HG03558 (cell line): ENCODE measurements at regions not wholly inside any gene's neighbourhood (a gene's known extent, or its start where the extent isn't known, plus 50 kb on each side); places are given as distances from the start of the nearest gene placed in this dataset.
"Not testable (repeated sequence)": the region's sequence is repeated elsewhere in the genome, so short reads cannot be mapped to it uniquely, and the experiment has no call there.

Source experiments
- ATAC-seq: cut with Tn5 transposase; IDR thresholded peaks from one replicate; pipeline ENCODE4 v1.9.1; 2021; ENCODE audit warnings: moderate number of reproducible peaks; ENCODE audit not compliant: unreplicated experiment; ENCODE audit errors: extremely low read depth

DNA sequence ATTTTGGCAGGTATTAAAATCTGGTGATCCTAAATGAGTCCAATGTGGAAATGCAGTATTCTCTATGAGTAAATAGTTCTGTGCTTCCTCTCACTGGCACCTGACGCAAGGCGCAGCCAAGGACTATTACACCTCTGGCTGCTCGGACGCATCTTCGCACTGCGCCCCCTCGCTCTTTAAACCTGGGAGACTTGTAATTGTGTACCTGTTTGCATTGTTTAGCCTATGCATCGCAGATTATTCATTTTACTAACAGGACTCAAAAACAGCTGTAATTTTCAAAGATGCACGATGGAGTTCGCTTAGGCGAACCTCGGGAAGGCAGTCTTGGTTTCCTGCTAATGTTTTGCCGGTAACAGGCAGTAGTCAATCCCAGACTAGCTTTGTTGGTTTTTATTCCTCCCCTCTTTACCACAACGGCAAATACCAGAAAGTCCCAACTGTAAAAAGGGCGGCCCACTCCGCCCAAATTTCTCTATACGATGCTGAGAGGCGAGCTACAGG is 113.2 kb downstream of the KCNRG start:
- no peak for ATAC-seq

DNA sequence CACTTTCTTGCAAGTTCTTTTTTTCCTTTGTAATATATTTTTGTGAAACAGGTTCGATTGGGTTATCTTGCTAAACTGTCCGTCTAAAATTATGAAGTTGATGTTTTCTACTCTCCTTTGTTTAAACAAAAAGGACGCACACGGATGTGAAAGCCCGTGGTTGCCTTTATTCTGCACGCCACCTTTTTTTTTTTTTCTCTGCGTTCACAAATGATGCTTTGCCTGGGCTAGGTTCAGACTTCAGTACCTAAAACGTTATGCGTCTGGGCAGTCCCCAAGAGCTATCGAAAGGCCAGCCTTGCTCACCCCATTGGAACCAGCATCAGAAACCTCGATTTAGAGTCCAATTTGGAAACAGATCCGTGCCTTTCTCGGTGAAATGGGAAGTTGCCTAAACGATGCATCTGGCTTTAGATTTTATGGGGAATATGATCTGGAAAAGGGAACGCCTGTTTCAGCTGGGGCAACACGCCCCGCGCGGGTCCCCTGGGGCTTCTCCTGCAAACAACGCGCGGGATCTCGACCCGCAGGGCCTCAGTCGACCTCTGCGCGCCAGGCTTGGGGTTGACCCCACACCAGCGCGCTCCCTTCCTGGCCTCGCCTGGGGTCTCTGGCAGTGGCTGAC is 113.9 kb downstream of the KCNRG start:
- ATAC-seq = no peak

DNA sequence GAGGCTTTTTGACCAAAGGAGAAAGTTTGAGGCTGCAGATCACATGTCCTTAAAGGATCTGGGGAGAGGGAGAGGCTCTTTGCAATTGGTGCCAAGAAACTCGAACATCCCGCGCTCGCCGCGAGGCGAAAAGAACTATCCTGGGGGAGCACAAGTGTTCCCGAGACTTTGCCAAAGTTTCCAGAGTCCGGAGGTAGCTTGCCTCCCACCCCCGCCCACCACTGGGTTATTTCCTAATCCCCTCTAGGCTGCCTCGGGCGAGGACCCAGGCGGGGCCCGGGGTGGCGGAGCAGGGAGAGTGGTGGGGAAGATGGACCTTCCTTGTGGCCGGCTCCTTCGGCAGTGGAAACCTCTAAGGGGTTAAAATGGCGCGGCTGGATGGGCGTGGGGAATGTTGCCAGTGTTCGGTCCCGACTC is 114.5 kb downstream of the KCNRG start:
- ATAC-seq = no peak

DNA sequence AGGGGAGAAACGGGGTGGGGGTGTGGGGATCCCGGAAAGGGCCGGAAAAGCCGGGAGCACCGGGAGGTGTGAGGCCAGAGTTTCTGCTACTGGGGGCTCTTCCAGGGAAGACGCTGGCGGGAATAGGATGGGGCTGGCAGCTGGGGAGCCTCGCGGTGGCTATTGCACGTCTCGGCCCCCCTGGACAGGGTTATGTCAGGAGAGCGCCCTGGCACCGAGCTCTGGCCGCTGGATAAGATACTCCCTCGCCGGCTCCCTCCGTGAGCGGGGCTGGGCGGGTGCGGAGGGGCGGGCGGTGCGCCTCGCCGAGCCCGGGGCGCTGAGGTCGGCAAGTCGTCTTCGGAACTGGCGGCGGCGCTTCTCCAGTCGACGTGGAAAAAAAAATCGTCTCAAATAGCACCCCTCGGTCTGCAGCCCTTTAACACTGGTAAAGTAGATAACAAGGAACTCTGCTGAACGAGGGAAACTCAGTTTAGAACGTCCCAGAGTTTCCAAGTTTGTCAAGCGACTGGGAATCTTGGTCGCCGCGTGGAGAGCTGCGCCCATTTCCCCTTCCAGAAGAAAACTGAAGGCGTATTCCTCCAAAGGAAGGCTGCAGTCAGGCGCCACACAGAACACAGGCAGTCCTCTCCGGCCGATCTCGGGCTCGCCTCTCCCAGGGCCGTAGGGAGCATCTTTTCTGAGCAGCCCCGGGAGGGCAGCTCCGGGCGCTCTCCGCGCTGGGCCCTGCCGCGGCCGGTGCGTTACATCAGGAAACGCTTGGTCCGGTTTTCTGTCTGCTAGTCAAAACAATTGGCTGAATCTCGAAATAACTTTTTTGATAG is 115.1 kb downstream of the KCNRG start:
- ATAC-seq = no peak

DNA sequence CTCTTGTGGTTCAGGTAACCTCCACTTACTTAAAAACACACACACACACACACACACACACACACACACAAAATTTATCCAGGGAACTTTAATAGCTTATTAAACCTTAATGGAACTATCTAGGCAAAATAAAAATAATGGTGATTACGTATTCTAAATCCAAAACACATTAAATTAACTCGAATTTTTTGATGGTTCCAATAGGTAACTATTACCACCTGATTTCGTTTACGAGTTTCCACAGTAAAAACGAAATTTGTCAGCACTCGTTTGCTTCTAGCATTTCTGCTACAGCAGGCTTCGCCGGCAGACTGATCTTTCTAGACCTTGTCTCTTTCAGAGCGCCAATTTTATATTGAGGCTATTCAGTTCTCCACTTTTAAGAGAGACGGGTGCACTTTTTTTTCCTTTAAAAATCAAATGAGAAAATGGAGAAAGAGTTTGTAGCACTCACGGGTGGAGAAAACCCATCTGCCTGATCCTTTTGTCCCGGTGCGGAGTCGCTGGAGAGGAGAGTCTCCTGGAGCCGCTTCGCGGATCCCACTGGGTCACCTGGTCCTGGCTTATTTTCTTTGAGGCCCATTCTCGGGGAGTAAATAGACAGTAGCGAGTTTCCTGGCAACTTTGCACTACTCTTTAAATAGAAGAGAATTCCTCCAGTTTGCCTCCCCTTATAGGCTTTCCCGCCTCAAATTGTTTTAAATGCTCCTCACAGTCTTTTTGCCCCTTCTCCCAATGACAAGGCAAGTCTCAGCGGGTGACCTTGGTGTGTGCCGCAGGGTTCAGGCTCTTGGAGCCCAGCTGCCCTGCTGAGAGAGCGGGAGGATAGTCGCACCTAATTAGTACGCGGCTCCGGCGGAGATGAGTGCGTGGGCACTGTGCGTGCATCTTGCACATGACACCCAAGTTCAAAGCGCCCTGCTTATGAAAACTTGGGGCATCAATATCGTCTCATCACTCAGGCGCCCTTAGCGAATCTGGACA is 117.0 kb downstream of the KCNRG start:
- ATAC-seq = no peak

DNA sequence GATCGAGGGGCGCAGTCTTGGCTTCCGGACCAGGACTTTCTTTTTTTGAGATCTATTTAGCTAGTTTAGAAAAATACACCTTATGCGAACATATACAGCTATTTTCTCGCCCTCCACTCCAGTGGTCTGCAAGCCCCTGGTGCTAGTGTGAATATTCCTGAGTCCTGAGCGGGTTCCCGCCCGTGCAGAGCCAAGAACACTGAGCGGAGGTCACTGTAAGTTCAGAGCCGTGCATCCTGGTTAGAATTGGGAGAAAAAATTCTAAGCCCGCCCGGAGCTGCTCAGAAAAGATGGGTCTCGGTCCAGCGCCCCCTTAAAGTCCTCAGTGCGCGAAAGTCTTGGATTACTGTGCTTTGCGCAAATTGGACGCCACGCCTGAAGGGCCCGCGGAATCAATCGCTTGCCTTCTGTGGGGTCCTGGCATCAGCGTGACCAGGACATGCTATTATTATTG is 117.7 kb downstream of the KCNRG start:
- no peak for ATAC-seq

DNA sequence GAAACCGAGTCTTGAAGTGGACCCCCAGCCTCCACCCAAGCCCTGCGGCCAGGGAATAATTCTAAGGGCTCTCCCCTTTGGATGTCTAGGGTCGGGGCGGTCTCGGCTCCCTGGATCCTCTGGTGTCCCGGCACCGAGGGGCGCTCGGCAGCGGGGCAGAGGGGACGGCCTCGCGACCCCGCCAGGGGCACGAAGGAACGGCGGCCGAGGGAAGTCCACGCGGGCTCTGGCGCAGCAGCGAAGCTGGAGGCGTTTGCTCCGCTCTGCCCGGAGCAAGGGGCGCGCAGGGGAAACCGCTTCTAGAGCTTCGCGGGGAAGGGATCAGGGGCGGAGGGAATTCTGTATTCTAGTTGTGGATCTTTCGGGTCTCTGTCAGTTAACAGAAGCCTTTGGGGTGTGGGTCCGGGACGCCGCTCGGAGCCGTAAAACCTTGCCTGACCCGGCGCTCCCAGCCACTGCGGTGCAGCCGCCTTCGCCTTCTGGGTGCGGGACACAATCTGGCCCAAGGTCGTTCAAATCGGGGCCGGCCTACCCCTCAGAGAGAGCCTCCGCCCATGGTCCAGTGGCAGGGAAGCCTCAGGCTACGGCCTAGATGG is 118.2 kb downstream of the KCNRG start:
- no peak for ATAC-seq

DNA sequence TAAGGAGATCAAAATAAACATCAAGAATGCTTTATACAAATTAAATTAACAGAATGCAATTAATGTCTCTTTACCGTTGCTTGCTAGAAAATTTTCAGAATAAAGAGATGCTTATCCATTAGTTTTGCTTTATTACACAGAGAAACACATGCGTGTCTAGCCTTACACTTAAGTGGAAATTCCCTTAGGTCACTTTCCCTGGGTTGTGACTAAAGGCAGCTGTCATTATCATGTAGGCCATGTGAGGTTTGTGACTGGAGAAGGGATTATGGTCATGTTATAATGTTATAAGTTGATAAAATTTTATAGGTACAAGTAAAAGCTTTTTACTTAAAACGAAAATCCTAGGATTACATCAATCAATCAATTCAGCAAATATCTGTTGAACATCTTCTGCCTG is 121.0 kb downstream of the KCNRG start:
- no peak for ATAC-seq

DNA sequence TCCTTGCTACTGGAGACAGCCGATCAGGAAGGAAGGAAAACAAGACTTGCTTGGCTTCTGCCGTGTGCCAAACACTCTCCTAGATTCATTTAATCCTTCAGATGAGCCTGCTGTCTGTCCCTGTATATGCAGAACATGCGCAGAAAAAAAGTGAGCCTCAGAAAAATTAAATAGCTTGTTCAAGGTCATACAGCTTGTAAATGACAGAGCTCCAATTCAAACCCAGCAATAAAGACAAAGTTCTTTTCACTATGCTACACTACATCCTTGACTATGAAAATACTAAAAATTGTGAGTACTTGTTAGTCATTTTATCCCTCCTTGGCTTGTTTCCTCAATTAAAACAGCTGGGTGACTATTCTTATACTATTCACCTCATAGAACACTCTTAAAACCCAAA is 121.4 kb downstream of the KCNRG start:
- ATAC-seq = no peak

DNA sequence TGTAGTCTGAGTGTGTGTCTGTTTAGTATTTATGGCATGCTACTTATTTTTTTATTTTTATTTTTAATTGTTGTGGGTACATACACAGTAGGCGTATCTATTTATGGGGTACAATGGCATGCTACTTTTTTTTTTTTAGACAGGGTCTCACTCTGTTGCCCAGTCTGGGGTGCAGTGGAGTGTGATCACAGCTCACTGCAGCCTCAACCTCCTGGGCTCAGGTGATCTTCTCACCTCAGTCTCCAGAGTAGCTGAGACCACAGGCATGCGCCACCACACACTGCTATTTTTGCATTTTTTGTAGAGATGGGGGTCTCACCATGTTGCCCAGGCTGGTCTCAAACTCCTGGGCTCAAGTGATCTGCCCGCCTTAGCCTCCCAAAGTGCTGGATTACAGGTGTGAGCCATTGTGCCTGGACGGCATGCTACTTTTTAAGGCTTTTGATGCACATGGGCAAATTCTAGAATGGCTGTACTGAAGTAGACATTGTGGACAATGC is 124.2 kb downstream of the KCNRG start:
- ATAC-seq = not testable (repeated sequence)

DNA sequence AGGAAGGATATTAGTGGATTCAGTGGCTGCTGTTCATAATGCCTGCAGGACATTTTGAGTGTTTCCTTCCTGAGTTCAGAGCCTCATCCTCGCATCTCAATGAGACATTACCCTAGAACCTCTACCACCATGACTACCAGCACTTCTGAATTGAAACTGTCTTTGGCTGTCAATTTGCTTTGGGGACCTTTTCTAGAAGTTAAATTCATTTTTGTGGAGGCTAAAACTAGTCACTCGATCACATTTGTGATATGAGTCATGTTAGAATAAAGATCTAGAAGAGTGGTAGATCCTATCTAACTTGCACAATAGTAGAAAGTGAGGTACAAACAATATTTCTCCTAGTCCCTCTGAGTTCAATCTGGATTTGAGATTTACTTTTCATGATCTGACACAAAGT is 124.9 kb downstream of the KCNRG start:
- ATAC-seq = no peak

DNA sequence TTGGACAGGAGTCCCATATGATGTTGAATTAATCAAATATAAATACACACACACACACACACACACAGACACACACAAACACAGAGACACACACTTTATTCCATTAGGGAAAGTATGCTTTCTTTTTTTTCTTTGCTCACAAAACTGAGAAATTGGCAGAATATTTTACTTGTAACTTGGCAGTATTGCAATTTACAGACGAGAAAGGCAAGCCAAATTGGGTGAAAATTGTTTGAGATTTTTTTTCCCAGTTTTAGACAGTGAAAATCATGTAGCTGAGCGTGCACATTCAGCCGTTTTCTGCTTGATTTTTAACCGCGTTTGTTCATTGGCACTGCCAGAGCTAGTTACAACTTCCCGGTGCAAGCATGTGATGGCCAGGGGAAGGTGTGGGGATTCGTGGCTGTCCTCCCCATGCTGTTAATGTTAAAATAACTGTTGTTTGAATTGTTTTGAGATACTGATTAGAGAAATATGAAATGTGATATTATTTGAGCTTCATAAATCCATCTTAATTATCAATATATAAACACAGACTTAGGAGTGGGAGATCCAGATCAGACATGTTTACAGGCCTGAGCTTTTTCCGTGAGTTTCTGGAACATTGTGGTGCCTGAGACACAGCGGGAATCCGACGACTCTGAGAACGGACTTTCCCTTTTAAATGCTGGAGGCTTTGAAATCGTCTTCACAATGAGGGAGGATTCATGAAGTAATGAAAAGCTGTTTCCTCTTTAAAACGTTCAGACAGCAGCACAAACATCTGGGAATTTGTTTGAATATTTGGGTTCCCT is 125.5 kb downstream of the KCNRG start:
- no peak for ATAC-seq

DNA sequence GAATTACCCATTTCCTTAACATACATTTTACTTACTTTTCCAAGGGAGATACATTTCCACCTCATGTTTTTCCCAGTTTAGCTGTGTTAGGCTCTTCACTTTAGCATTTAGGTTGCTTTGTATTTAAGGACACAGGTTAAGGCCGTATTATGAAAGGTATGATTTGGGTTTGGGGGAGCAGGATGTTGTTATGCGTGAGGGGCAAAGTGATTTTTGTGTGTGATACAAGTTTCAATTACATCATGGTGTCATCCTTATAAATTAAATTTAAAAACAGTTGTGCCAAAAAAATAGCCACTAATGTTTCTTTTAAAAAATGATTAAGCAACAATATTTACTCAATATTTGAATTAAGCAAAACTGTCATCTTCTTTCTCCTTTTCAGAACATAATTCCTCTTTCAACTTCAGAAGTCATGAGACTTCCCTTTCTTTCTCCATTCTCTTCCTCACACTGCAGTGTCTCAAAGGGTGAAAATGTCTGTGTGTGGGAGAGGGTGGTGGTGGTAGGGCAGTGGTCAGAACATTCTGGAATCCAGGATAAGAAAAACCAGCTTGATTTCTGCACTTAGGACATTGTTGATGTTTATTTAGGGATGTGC is 126.2 kb downstream of the KCNRG start:
- ATAC-seq = no peak

DNA sequence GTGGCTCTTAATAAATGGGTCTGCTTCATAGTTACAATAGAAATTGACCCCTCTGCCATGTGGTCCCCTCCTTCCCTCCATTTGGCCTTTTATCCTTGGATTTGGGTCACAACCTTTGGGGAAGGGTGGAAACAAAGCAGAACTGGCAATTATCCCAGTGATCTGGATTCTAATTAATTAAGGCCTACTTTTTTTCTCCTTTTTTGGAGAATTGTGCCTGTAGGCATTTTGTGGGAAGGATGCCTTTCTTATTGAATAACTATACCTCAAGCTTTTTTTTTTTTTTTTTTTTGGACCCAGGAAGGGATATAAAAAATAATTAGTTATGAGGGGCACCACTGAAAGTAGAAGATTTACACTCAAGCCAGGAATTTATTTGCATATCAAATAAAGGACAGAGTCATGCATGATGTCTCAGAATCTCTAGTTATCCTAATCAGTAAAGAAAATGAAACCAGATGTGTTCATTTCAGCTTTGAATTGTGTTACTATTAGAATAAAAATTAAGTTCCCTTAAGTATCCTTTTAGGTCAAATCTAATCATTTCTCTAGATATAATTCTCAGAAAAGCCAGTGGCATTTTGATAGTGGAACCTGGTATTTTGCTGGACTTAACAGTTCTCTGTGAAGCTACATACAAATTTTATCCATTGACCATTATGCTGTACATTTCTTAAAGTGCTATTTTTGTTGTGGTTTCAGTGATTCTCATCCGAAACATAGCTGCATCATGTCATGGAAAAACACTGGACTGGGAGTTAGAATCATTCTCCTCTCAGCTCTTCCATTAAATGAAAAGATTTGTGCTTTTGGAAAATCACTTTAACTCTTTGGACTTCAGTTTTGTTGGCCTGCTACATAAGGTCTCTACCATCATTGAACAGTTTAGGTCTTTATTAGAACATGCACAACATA is 129.3 kb downstream of the KCNRG start:
- no peak for ATAC-seq

DNA sequence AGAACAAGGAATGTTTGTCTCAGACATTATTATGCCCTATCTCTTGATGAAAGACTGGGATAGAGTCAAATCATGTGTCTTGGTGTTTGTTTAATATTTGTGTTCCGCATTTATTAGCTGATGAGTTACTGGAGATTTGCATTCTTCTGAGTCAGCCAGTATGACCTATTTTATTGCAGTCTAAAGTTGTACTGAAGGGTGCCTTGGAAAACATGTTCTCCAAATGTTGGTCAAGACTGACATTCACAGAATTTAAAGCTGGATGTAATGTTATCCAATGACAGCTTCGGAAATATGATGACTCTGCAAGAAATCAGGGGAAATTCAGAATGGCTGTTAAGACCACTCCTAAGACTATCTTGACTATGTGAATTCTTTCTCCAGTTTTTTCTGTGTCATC is 134.0 kb downstream of the KCNRG start:
- no peak for ATAC-seq

DNA sequence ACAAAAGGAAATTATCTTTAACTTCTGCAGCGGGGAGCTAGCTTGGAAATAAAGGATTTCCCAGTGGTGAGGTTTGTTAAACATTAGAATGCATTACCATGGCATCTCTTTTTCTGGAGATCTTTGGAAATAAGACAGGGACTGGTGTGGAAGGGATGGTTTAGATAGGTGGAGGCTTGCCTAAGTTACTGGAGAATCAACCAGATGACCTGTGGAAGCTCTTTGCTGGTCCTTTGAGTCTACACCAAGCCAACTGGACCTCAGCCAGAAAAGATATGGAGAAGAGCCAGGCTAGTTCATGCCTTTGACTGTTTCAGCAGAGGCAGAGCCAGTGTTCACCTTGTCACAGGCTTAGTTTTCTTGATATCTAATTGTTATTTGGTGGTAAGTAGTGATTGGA is 134.7 kb downstream of the KCNRG start:
- ATAC-seq = no peak

DNA sequence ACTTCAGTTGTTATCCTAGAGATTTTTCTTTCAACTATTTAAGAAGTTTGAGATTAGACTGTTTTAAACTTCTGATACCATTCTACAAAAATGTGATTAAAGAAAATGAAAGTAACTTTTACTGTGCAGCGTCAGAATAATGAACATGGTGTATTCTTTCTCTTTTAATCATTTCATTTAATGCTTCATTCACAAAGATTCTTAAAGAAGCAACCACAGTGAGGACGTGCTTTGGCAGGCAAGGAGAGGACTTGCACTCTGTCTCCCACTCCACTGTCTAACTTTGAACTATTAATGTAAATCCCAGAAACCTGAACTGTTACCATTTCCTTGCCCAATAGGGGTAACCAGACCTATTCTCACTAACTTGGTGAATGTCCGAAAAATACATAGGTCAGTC is 137.0 kb downstream of the KCNRG start:
- no peak for ATAC-seq
